GM23338 (cell line): ENCODE measurements at regions not wholly inside any gene's neighbourhood (a gene's known extent, or its start where the extent isn't known, plus 50 kb on each side); places are given as distances from the start of the nearest gene placed in this dataset. TPM values are rescaled to one million over a fixed set of nuclear protein-coding genes. Genes with fewer than 3 reads are reported as not detected.

ENCODE experiments used
- ATAC-seq: fragments of 200-7000 bp; cut with Tn5 transposase; 3 replicates; pipeline ENCODE4 v1.9.1; 2020
- DNase-seq: peaks from one replicate; pipeline ENCODE4 v3.0.0-alpha.2; 2015; ENCODE audit warnings: low spot score
- H2AFZ ChIP-seq: fragments of 200-600 bp; sonication (generic); 2 replicates; pipeline ENCODE4 v1.8.0; 2016; ENCODE audit warnings: antibody characterized with exemption, mild to moderate bottlenecking, moderate library complexity
- H3F3A ChIP-seq: fragments of 200-600 bp; sonication (generic); replicated peaks from 2 replicates; pipeline ENCODE4 v1.8.0; 2017; ENCODE audit warnings: antibody characterized with exemption, mixed run types, low read depth
- H3K27ac ChIP-seq: fragments of 200-600 bp; sonication (generic); 2 replicates; pipeline ENCODE4 v1.6.1; 2016; ENCODE audit warnings: low read depth
- H3K27me3 ChIP-seq: fragments of 200-600 bp; sonication (generic); 2 replicates; pipeline ENCODE4 v1.8.0; 2016; ENCODE audit warnings: mild to moderate bottlenecking, mixed run types, moderate library complexity; ENCODE audit not compliant: insufficient read depth
- H3K36me3 ChIP-seq: fragments of 200-600 bp; sonication (generic); 2 replicates; pipeline ENCODE4 v1.8.0; 2016; ENCODE audit warnings: mild to moderate bottlenecking; ENCODE audit not compliant: insufficient read depth
- H3K4me1 ChIP-seq: fragments of 200-600 bp; sonication (generic); 2 replicates; pipeline ENCODE4 v1.8.0; 2016; ENCODE audit warnings: mild to moderate bottlenecking, moderate library complexity; ENCODE audit not compliant: insufficient read depth
- H3K4me2 ChIP-seq: fragments of 200-600 bp; sonication (generic); 2 replicates; pipeline ENCODE4 v1.7.1; 2017; ENCODE audit warnings: mixed run types
- H3K4me3 ChIP-seq: fragments of 200-600 bp; sonication (generic); 2 replicates; pipeline ENCODE4 v1.6.1; 2016; ENCODE audit warnings: mixed run types
- H3K79me2 ChIP-seq: fragments of 200-600 bp; sonication (generic); replicated peaks from 2 replicates; pipeline ENCODE4 v1.8.0; 2017; ENCODE audit warnings: mild to moderate bottlenecking; ENCODE audit not compliant: insufficient read depth
- H3K9me2 ChIP-seq: fragments of 200-600 bp; sonication (generic); 2 replicates; pipeline ENCODE4 v1.8.0; 2017; ENCODE audit not compliant: insufficient read depth
- H4K20me1 ChIP-seq: fragments of 200-600 bp; sonication (generic); replicated peaks from 2 replicates; pipeline ENCODE4 v1.8.0; 2017; ENCODE audit warnings: mild to moderate bottlenecking; ENCODE audit not compliant: insufficient read depth
- H3K27ac Mint-ChIP-seq: 2 replicates; pipeline ENCODE4 v1.8.0; 2020; ENCODE audit warnings: inconsistent platforms, mild to moderate bottlenecking, moderate library complexity, mixed read lengths
- H3K27me3 Mint-ChIP-seq: 3 replicates; pipeline ENCODE4 v1.8.0; 2022; ENCODE audit warnings: low read depth, mild to moderate bottlenecking, moderate library complexity, mixed read lengths, inconsistent platforms; ENCODE audit not compliant: insufficient read depth, poor library complexity
- H3K36me3 Mint-ChIP-seq: 3 replicates; pipeline ENCODE4 v1.8.0; 2021; ENCODE audit warnings: low read depth, mild to moderate bottlenecking, inconsistent platforms, moderate library complexity, mixed read lengths
- H3K4me1 Mint-ChIP-seq: 3 replicates; pipeline ENCODE4 v1.8.0; 2020; ENCODE audit warnings: mild to moderate bottlenecking, inconsistent platforms, mixed read lengths
- H3K4me3 Mint-ChIP-seq: 3 replicates; pipeline ENCODE4 v1.8.0; 2021; ENCODE audit warnings: moderate library complexity, mild to moderate bottlenecking, inconsistent platforms, mixed read lengths
- H3K9me3 Mint-ChIP-seq: 3 replicates; pipeline ENCODE4 v1.8.0; 2020; ENCODE audit warnings: moderate library complexity, mild to moderate bottlenecking, inconsistent platforms, mixed read lengths
- ETS1 ChIP-seq: IDR thresholded peaks from 2 replicates; pipeline ENCODE4 v1.6.1; 2016; ENCODE audit warnings: antibody characterized with exemption
- EZH2phosphoT487 ChIP-seq: fragments of 200-600 bp; sonication (generic); IDR thresholded peaks from one replicate; pipeline ENCODE4 v1.8.1; 2018; ENCODE audit warnings: antibody characterized with exemption; ENCODE audit not compliant: unreplicated experiment
- JUNB ChIP-seq: IDR thresholded peaks from one replicate; pipeline ENCODE4 v1.6.1; 2016; ENCODE audit warnings: antibody characterized with exemption; ENCODE audit not compliant: unreplicated experiment
- ZNF114 ChIP-seq: fragments of 250-450 bp; sonication (Bioruptor Pico); IDR thresholded peaks from 2 replicates; pipeline ENCODE4 v1.5.0; 2020; ENCODE audit warnings: mild to moderate bottlenecking, moderate library complexity
- ZNF331 ChIP-seq: fragments of 250-450 bp; sonication (Bioruptor Pico); IDR thresholded peaks from 2 replicates; pipeline ENCODE4 v1.5.0; 2020; ENCODE audit warnings: low read depth, mild to moderate bottlenecking, moderate library complexity
- small RNA-seq: library from RNA; depleted of rRNA; stranded (forward); fragments of <200 nt; gene quantifications from one replicate; pipeline ENCODE3, GENCODE V24; 2014; ENCODE audit warnings: low replicate concordance
- TF ChIP-seq, protein P1 (sequence below), 2 experiments: fragments of 200-600 bp in 1 of 2; sonication (generic) in 1 of 2; conservative IDR thresholded peaks; 2 replicates each; pipeline versions ENCODE4 v1.5.1 to v1.6.1; 2016 to 2017; ENCODE audit warnings: antibody characterized with exemption in 2 of 2, low read depth in 2 of 2, mild to moderate bottlenecking in 2 of 2, moderate library complexity in 1 of 2

GRCh38 chr10:25875556-25876165 lies 58.4 kb upstream of the MYO3A start:
- ATAC-seq (peak; percentile 88), DNase-seq (peak; percentile 91)
- Histone ChIP-seq H3K4me1 (peaks cover 7% of the 10 kb centered on the region; the same call in 1 of the 2 replicates), H3K27ac (no peak overlapping the region), H3F3A (no peaks in the 10 kb centered on the region), H3K27me3 (no peaks in the 10 kb centered on the region), H4K20me1 (no peaks in the 10 kb centered on the region), H2AFZ (peak overlapping the region; percentile 0; the same call in 1 of the 2 replicates), H3K4me3 (no peak overlapping the region), H3K36me3 (no peaks in the 10 kb centered on the region), H3K4me2 (no peak overlapping the region), H3K79me2 (no peaks in the 10 kb centered on the region), H3K9me2 (no peaks in the 10 kb centered on the region)
- no peak overlapping the region for H3K27ac Mint-ChIP-seq
- H3K9me3 Mint-ChIP-seq = peaks cover 6% of the 10 kb centered on the region; the same call in 2 of the 3 replicates
- peaks cover 2% of the 10 kb centered on the region for H3K27me3 Mint-ChIP-seq
- TF ChIP-seq, protein P1, sequence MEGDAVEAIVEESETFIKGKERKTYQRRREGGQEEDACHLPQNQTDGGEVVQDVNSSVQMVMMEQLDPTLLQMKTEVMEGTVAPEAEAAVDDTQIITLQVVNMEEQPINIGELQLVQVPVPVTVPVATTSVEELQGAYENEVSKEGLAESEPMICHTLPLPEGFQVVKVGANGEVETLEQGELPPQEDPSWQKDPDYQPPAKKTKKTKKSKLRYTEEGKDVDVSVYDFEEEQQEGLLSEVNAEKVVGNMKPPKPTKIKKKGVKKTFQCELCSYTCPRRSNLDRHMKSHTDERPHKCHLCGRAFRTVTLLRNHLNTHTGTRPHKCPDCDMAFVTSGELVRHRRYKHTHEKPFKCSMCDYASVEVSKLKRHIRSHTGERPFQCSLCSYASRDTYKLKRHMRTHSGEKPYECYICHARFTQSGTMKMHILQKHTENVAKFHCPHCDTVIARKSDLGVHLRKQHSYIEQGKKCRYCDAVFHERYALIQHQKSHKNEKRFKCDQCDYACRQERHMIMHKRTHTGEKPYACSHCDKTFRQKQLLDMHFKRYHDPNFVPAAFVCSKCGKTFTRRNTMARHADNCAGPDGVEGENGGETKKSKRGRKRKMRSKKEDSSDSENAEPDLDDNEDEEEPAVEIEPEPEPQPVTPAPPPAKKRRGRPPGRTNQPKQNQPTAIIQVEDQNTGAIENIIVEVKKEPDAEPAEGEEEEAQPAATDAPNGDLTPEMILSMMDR (conservative IDR thresholded peaks at IDR 0.05; ENCODE audit: low read depth in 2 of 2) = peak; percentile 95 to 96
- TF ChIP-seq ZNF114 (CRISPR knock-in tag) = no peak
- H3K4me1 Mint-ChIP-seq = no peaks in the 10 kb centered on the region
- H3K4me3 Mint-ChIP-seq = no peak overlapping the region
- H3K36me3 Mint-ChIP-seq = peaks cover 5% of the 10 kb centered on the region; the same call in 2 of the 3 replicates

- no peaks in the 10 kb centered on the region for H3K36me3 Mint-ChIP-seq
- H3K9me2 ChIP-seq = no peaks in the 10 kb centered on the region
- H3K27ac Mint-ChIP-seq = no peak overlapping the region
- peaks cover 7% of the 10 kb centered on the region; the same call in 1 of the 2 replicates for H3K4me1 ChIP-seq
- no peak overlapping the region for H3K27ac ChIP-seq
- no peaks in the 10 kb centered on the region; the same call in 2 of the 3 replicates for H3K9me3 Mint-ChIP-seq
- no peak overlapping the region for H3K4me2 ChIP-seq
- no peaks in the 10 kb centered on the region for H4K20me1 ChIP-seq
- ATAC-seq = no peak
- no peak overlapping the region for H2AFZ ChIP-seq
- no peak overlapping the region for H3K4me3 ChIP-seq
- no peaks in the 10 kb centered on the region for H3K79me2 ChIP-seq
- H3F3A ChIP-seq = no peaks in the 10 kb centered on the region
- no peaks in the 10 kb centered on the region for H3K36me3 ChIP-seq
- H3K27me3 ChIP-seq = no peaks in the 10 kb centered on the region
- peaks cover 2% of the 10 kb centered on the region for H3K27me3 Mint-ChIP-seq
- no peaks in the 10 kb centered on the region for H3K4me1 Mint-ChIP-seq
- TF ChIP-seq ZNF114 (CRISPR knock-in tag) (no peak), EZH2phosphoT487 (no peak), ETS1 (no peak), JUNB (no peak), ZNF331 (no peak)
- no peak overlapping the region for H3K4me3 Mint-ChIP-seq
- DNase-seq = no peak
Measured at GRCh38 chr10:25877296-25877695, 56.7 kb upstream of the MYO3A start.

Small RNA genes lying in the stretch of these regions (small RNA-seq; reads per million reads assigned to genes)
- gene RNA5SP306 = not detected
- gene RNU6-632P = not detected
